Endodermal cell (in vitro differentiated cells): ENCODE measurements at regions not wholly inside any gene's neighbourhood (a gene's known extent, or its start where the extent isn't known, plus 50 kb on each side); places are given as distances from the start of the nearest gene placed in this dataset.

ENCODE experiments used
- DNase-seq: peaks from one replicate; pipeline ENCODE4 v3.0.0-alpha.2; 2017
- H3K27ac ChIP-seq: 2 replicates; pipeline ENCODE4 v1.5.1; 2013; ENCODE audit warnings: mild to moderate bottlenecking, low read depth, low read length, moderate library complexity
- H3K27me3 ChIP-seq: 2 replicates; pipeline ENCODE4 v1.6.1; 2013; ENCODE audit warnings: mild to moderate bottlenecking, low read length, moderate library complexity; ENCODE audit not compliant: insufficient read depth, control insufficient read depth, poor library complexity, severe bottlenecking
- H3K36me3 ChIP-seq: 2 replicates; pipeline ENCODE4 v1.7.0; 2013; ENCODE audit warnings: mild to moderate bottlenecking, low read length, moderate library complexity; ENCODE audit not compliant: control insufficient read depth, insufficient read depth
- H3K4me1 ChIP-seq: one replicate; pipeline ENCODE4 v1.7.0; 2013; ENCODE audit warnings: low read length; ENCODE audit not compliant: control insufficient read depth, insufficient read depth
- H3K4me3 ChIP-seq: 2 replicates; pipeline ENCODE4 v1.5.1; 2013; ENCODE audit warnings: mild to moderate bottlenecking, low read length, moderate library complexity
- H3K9ac ChIP-seq: 2 replicates; pipeline ENCODE4 v1.6.1; 2013; ENCODE audit warnings: mild to moderate bottlenecking, low read length, moderate library complexity; ENCODE audit not compliant: poor library complexity, severe bottlenecking; ENCODE audit errors: extremely low read depth
- H3K9me3 ChIP-seq: 2 replicates; pipeline ENCODE4 v1.6.1; 2013; ENCODE audit warnings: mild to moderate bottlenecking, low read length, moderate library complexity; ENCODE audit not compliant: control insufficient read depth
- H3K27ac Mint-ChIP-seq: 2 replicates; pipeline ENCODE4 v1.8.0; 2020; ENCODE audit warnings: mixed read lengths
- H3K27me3 Mint-ChIP-seq: 2 replicates; pipeline ENCODE4 v1.8.0; 2021; ENCODE audit warnings: mild to moderate bottlenecking, mixed read lengths; ENCODE audit not compliant: insufficient read depth
- H3K36me3 Mint-ChIP-seq: 2 replicates; pipeline ENCODE4 v1.8.0; 2020; ENCODE audit warnings: low read depth, mixed read lengths
- H3K4me1 Mint-ChIP-seq: 2 replicates; pipeline ENCODE4 v1.8.0; 2020; ENCODE audit warnings: mixed read lengths
- H3K4me3 Mint-ChIP-seq: 2 replicates; pipeline ENCODE4 v1.8.0; 2020; ENCODE audit warnings: mild to moderate bottlenecking, moderate library complexity, mixed read lengths
- H3K9me3 Mint-ChIP-seq: 2 replicates; pipeline ENCODE4 v1.8.0; 2020; ENCODE audit warnings: mild to moderate bottlenecking, mixed read lengths
- WGBS, 2 experiments: methylation state at CpG; one replicate each; pipeline versions ENCODE4 v1.1.5 to v1.1.7; 2013; ENCODE audit warnings: missing lambda C conversion rate in 2 of 2, mixed read lengths in 1 of 2; ENCODE audit not compliant: insufficient coverage in 1 of 2, insufficient read length in 1 of 2; 5-methylcytosine and 5-hydroxymethylcytosine counted together
- TF ChIP-seq, protein P1 (sequence below): fragments of 200-600 bp; sonication (generic); conservative IDR thresholded peaks from 2 replicates; pipeline ENCODE4 v1.5.0; 2021; ENCODE audit warnings: antibody characterized with exemption, mild to moderate bottlenecking

DNA sequence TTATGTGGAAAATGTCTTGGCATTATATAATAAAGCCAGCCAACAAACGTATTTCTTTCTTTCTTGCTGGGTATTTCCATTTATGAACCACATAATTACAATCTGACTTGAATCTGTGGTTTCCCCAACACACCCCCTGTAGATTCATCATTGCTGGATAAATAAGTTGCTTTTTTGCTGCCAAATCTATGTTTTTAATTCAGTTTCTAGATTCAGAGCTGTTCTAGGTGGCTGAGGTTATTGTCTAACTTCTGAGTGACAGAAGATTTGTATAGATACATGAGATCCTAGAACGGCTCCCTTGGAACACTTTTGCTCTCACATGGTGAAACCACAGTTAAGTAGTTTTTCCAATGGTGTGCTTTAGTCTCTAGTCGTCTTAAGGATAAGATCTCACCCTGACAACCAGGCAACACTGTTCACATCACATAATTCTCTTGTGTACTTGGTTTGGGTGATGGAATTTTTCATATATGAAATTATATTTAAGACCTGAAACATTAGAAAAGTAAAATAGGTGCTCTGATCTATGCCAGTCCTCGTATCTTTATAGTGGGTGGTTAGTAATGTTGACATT, 239.1 kb downstream of the KLF12 start:
- WGBS, 2 experiments: 87 to 92% methylated on average over 2 to 4 of the region's 4 CpGs
- H3K27me3 Mint-ChIP-seq: no peaks in the 10 kb centered on the region
- Histone ChIP-seq H3K27ac (no peak overlapping the region), H3K36me3 (no peaks in the 10 kb centered on the region), H3K9me3 (no peaks in the 10 kb centered on the region), H3K4me3 (no peak overlapping the region), H3K4me1 (no peaks in the 10 kb centered on the region), H3K9ac (no peak overlapping the region), H3K27me3 (no peaks in the 10 kb centered on the region)
- TF ChIP-seq, protein P1, sequence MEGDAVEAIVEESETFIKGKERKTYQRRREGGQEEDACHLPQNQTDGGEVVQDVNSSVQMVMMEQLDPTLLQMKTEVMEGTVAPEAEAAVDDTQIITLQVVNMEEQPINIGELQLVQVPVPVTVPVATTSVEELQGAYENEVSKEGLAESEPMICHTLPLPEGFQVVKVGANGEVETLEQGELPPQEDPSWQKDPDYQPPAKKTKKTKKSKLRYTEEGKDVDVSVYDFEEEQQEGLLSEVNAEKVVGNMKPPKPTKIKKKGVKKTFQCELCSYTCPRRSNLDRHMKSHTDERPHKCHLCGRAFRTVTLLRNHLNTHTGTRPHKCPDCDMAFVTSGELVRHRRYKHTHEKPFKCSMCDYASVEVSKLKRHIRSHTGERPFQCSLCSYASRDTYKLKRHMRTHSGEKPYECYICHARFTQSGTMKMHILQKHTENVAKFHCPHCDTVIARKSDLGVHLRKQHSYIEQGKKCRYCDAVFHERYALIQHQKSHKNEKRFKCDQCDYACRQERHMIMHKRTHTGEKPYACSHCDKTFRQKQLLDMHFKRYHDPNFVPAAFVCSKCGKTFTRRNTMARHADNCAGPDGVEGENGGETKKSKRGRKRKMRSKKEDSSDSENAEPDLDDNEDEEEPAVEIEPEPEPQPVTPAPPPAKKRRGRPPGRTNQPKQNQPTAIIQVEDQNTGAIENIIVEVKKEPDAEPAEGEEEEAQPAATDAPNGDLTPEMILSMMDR: no peak
- H3K9me3 Mint-ChIP-seq: no peaks in the 10 kb centered on the region
- H3K27ac Mint-ChIP-seq: no peak overlapping the region
- peaks cover 4% of the 10 kb centered on the region for H3K4me1 Mint-ChIP-seq
- no peak for DNase-seq
- no peaks in the 10 kb centered on the region for H3K36me3 Mint-ChIP-seq
- no peak overlapping the region for H3K4me3 Mint-ChIP-seq

DNA sequence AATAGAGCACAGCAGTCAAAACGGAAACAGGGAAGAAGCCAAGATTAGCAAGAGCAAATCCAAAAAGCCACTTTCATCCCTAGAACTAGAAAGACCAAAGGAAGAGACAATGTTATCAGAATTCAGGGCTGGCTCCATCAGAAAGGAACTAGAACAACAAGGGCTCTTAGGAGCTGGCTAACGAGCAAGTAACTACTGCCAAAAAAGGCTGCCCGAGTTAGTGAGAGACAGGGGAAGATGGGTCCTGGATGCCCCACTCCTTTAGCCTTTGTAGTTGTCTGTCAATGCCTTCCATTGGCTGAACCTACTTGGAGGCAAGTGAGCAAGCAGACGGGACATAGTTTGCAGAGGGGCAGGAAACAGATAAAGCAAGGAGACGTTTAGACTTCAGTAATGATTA, 240.4 kb downstream of the KLF12 start:
- Histone ChIP-seq H3K36me3 (no peaks in the 10 kb centered on the region), H3K27me3 (no peaks in the 10 kb centered on the region), H3K9ac (no peak overlapping the region), H3K4me3 (no peak overlapping the region), H3K4me1 (no peaks in the 10 kb centered on the region), H3K27ac (no peak overlapping the region), H3K9me3 (no peaks in the 10 kb centered on the region)
- Mint-ChIP-seq H3K4me3 (no peak overlapping the region), H3K9me3 (no peaks in the 10 kb centered on the region), H3K27ac (no peak overlapping the region), H3K27me3 (no peaks in the 10 kb centered on the region), H3K36me3 (no peaks in the 10 kb centered on the region), H3K4me1 (peaks cover 4% of the 10 kb centered on the region)
- WGBS, 2 experiments: 82 to 94% methylated on average over 3 to 5 of the region's 5 CpGs
- DNase-seq: no peak
- TF ChIP-seq, protein P1: no peak

DNA sequence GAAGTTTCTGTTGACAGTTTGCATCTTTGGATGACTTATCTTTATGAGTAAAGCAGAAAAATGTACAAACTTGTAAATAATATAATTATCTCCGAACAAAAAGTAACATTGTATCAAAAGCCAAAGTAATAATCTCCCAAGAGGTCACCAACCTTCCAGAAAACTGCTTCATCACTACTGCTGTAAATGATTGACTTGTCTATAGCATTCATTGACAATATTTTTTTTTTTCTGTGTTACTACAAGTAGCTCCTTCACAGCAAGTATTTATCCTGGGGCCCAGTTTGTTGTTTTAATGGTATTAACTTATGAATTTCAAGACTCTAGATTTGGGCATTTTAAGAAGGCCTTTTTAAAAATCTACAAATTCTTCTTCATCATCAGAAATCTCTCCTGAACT, 242.4 kb downstream of the KLF12 start:
- no peaks in the 10 kb centered on the region for H3K36me3 ChIP-seq
- H3K27ac Mint-ChIP-seq: no peak overlapping the region
- WGBS, 2 experiments: 83% methylated on average over 1 of the region's 1 CpG; no CpG with 5 or more reads in 1 of the 2 experiments

More for the DNA sequence above, 242.4 kb downstream of the KLF12 start:
- H3K27ac ChIP-seq: no peak overlapping the region
- H3K9ac ChIP-seq: no peak overlapping the region
- Mint-ChIP-seq H3K4me3 (no peak overlapping the region), H3K27me3 (no peaks in the 10 kb centered on the region), H3K36me3 (no peaks in the 10 kb centered on the region), H3K9me3 (no peaks in the 10 kb centered on the region), H3K4me1 (peaks cover 4% of the 10 kb centered on the region)
- TF ChIP-seq, protein P1: no peak
- DNase-seq: no peak
- no peaks in the 10 kb centered on the region for H3K4me1 ChIP-seq
- no peaks in the 10 kb centered on the region for H3K9me3 ChIP-seq
- H3K27me3 ChIP-seq: no peaks in the 10 kb centered on the region
- H3K4me3 ChIP-seq: no peak overlapping the region
